PC-3 (cell line): ENCODE measurements at regions not wholly inside any gene's neighbourhood (a gene's known extent, or its start where the extent isn't known, plus 50 kb on each side); places are given as distances from the start of the nearest gene placed in this dataset.

Source experiments
- ATAC-seq: fragments of 200-7000 bp; cut with Tn5 transposase; 2 replicates; pipeline ENCODE4 v1.9.1; 2020; ENCODE audit warnings: mild to moderate bottlenecking, moderate library complexity
- BruUV-seq: library from RNA; stranded (reverse); fragments of 400-500 nt; replicated peaks from 2 replicates; lab custom pipeline; 2021; lab: Mats Ljungman, UMichigan
- CTCF ChIA-PET: fragments of 300-600 bp; sonication (Branson Sonifier 250); formaldehyde crosslinking; loops from one replicate; lab custom pipeline; 2022; ENCODE audit warnings: antibody characterized with exemption; lab: Charles Lee
- POLR2A ChIA-PET: fragments of 300-600 bp; sonication (Branson Sonifier 250); formaldehyde crosslinking; loops from one replicate; lab custom pipeline; 2022; ENCODE audit warnings: antibody characterized with exemption; ENCODE audit not compliant: unreplicated experiment; lab: Charles Lee
- DNase-seq: peaks from one replicate; pipeline ENCODE4 v3.0.0-alpha.2; 2015
- H2AFZ ChIP-seq: fragments of 300-600 bp; sonication (generic); 2 replicates; pipeline ENCODE4 v1.6.0; 2016; ENCODE audit warnings: antibody characterized with exemption, low read length
- H3F3A ChIP-seq: fragments of 300-600 bp; sonication (generic); one replicate; pipeline ENCODE4 v1.6.0; 2017; ENCODE audit warnings: antibody characterized with exemption, low read length, control low read depth, mild to moderate bottlenecking; ENCODE audit not compliant: unreplicated experiment
- H3K27ac ChIP-seq: fragments of 300-600 bp; sonication (generic); 2 replicates; pipeline ENCODE4 v1.5.1; 2016; ENCODE audit warnings: mild to moderate bottlenecking, low read length
- H3K27me3 ChIP-seq: fragments of 300-600 bp; sonication (generic); 2 replicates; pipeline ENCODE4 v1.6.1; 2016; ENCODE audit warnings: low read length, mixed read lengths
- H3K36me3 ChIP-seq: fragments of 300-600 bp; sonication (generic); 2 replicates; pipeline ENCODE4 v1.6.1; 2016; ENCODE audit warnings: low read depth, mixed run types, low read length, mixed read lengths
- H3K4me1 ChIP-seq: fragments of 300-600 bp; sonication (generic); 2 replicates; pipeline ENCODE4 v1.5.1; 2016; ENCODE audit warnings: low read length; ENCODE audit not compliant: insufficient read depth
- H3K4me2 ChIP-seq: fragments of 300-600 bp; sonication (generic); 2 replicates; pipeline ENCODE4 v1.6.0; 2016; ENCODE audit warnings: low read length
- H3K4me3 ChIP-seq: fragments of 300-600 bp; sonication (generic); 2 replicates; pipeline ENCODE4 v1.5.1; 2016; ENCODE audit warnings: mild to moderate bottlenecking, low read length, mixed read lengths
- H3K79me2 ChIP-seq: fragments of 300-600 bp; sonication (generic); 2 replicates; pipeline ENCODE4 v1.6.1; 2017; ENCODE audit warnings: low read length, mixed read lengths
- H3K9ac ChIP-seq: fragments of 300-600 bp; sonication (generic); 2 replicates; pipeline ENCODE4 v1.6.0; 2016; ENCODE audit warnings: mild to moderate bottlenecking, low read length
- H3K9me2 ChIP-seq: fragments of 300-600 bp; sonication (generic); replicated peaks from 2 replicates; pipeline ENCODE4 v1.6.1; 2016; ENCODE audit warnings: mixed run types, low read length, mixed read lengths
- H3K9me3 ChIP-seq: fragments of 300-600 bp; sonication (generic); 2 replicates; pipeline ENCODE4 v1.6.1; 2016; ENCODE audit warnings: low read length, mixed read lengths
- H4K20me1 ChIP-seq: fragments of 300-600 bp; sonication (generic); 2 replicates; pipeline ENCODE4 v1.6.1; 2016; ENCODE audit warnings: low read length, mixed read lengths
- CTCF ChIP-seq: fragments of 300-600 bp; sonication (generic); conservative IDR thresholded peaks from 2 replicates; pipeline ENCODE4 v1.5.1; 2017; ENCODE audit warnings: antibody characterized with exemption, low read depth, mild to moderate bottlenecking, low read length
- EZH2 ChIP-seq: fragments of 300-600 bp; sonication (generic); IDR thresholded peaks from one replicate; pipeline ENCODE4 v1.6.1; 2017; ENCODE audit warnings: antibody characterized with exemption, mild to moderate bottlenecking, low read length; ENCODE audit not compliant: unreplicated experiment
- EZH2phosphoT487 ChIP-seq: fragments of 300-600 bp; sonication (generic); IDR thresholded peaks from 2 replicates; pipeline ENCODE4 v1.6.1; 2018; ENCODE audit warnings: mild to moderate bottlenecking, antibody characterized with exemption, low read length, borderline replicate concordance
- intact Hi-C: fragments of 100-400 bp; cut with micrococcal nuclease; formaldehyde crosslinking; loops from 2 replicates; pipeline ENCODE4 v1.9.0; 2023

DNA sequence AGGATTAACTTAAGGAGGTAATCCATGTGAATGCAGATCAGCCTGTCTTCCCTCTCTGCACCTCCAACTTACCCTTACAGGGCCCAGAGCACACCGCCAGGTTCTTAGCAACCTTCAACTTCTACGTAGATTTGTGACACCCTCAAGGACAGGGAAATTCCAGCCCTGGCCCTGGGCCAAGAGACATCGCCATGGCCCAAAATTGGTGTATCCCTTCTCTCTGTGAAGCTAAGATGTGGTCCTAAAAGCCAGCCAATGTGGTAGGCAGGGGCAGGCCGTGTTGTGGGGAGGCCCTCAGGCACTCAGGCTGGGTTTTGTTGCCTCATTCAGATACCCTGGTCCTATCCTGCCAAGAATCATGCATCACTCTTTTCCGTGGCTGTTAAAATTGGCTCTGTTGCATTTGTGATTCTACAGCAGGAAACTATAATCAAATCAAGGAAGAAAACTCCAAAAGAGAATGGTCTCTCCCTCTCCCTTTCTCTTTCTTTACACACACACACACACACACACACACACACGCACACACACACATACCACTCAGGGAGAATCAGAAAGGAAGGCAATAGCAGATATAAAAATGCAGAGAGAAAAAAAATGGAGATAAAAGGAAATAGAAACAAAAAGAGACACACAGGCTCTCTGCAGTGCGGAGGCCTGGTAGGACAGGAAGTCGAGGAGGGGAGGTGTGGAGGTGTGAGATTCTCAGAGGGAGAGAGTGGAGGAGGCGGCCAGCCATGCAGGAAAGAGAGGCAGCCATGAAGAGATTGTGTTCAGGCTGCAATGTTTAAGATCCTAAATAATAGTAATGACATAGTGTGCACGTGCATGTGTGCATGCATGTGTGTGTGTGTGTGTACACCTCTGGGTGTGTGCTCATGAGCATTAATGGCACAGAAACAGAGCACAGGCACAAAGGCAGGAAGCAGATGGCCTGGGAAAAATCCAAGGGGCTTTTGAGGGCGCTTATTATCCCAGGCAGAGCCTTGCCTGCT, 201.8 kb upstream of the LRFN2 start:
- Histone ChIP-seq H3K27ac (no peak overlapping the region), H2AFZ (no peak overlapping the region), H3F3A (no peaks in the 10 kb centered on the region), H3K36me3 (no peaks in the 10 kb centered on the region), H3K9ac (no peak overlapping the region), H3K9me3 (no peaks in the 10 kb centered on the region), H4K20me1 (no peaks in the 10 kb centered on the region), H3K27me3 (peaks cover 18% of the 10 kb centered on the region; the same call in 1 of the 2 replicates), H3K4me3 (no peak overlapping the region), H3K4me1 (no peaks in the 10 kb centered on the region), H3K4me2 (no peak overlapping the region), H3K9me2 (no peaks in the 10 kb centered on the region), H3K79me2 (no peaks in the 10 kb centered on the region)
- intact Hi-C loops: no loop called here
- no TSS peak for BruUV-seq
- TF ChIP-seq EZH2phosphoT487: no peak
- no peak for TF ChIP-seq EZH2
- TF ChIP-seq CTCF: no peak
- POLR2A ChIA-PET: no interaction called here
- ATAC-seq (no peak), DNase-seq (no peak)
- CTCF ChIA-PET: no interaction called here

DNA sequence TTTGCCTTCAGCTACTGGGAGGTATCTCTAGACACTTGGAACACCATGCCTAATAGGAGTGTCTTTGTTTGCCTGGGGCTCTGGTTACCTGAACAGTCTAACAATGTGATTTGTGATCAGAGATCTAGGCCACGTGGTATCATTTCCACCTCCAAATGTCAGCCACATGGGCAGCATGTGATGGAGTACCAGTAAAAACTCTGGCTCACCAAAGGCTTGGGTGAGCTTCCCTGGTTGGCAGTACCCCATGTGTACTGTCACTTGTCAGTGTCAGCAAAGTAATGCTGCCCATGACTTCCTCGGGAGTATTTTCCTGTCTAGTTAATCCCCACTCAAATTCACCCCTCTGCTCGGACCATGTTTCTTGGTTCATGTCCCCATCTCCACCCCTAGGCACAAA, 195.2 kb upstream of the LRFN2 start:
- Histone ChIP-seq H3K9me3 (no peaks in the 10 kb centered on the region), H4K20me1 (no peaks in the 10 kb centered on the region), H3K36me3 (no peaks in the 10 kb centered on the region), H3K79me2 (no peaks in the 10 kb centered on the region), H2AFZ (no peak overlapping the region), H3K9me2 (no peaks in the 10 kb centered on the region), H3K4me3 (no peak overlapping the region), H3K4me2 (no peak overlapping the region), H3K27ac (no peak overlapping the region), H3K4me1 (peaks cover 22% of the 10 kb centered on the region; the same call in 1 of the 2 replicates), H3K9ac (no peak overlapping the region), H3K27me3 (peaks cover 8% of the 10 kb centered on the region; the same call in 1 of the 2 replicates), H3F3A (no peaks in the 10 kb centered on the region)
- no peak for TF ChIP-seq EZH2phosphoT487
- ATAC-seq (no peak), DNase-seq (no peak)
- intact Hi-C loops: no loop called here
- BruUV-seq: no TSS peak
- ChIA-PET POLR2A (no interaction called here), CTCF (no interaction called here)

- Histone ChIP-seq H3K4me2 (no peak overlapping the region), H4K20me1 (no peaks in the 10 kb centered on the region), H3F3A (no peaks in the 10 kb centered on the region), H3K4me3 (no peak overlapping the region), H3K9me3 (no peaks in the 10 kb centered on the region), H3K27me3 (no peaks in the 10 kb centered on the region), H3K4me1 (peaks cover 22% of the 10 kb centered on the region; the same call in 1 of the 2 replicates), H3K9me2 (no peaks in the 10 kb centered on the region), H3K36me3 (no peaks in the 10 kb centered on the region), H2AFZ (no peak overlapping the region), H3K9ac (no peak overlapping the region), H3K27ac (no peak overlapping the region), H3K79me2 (no peaks in the 10 kb centered on the region)
- DNase-seq (no peak), ATAC-seq (no peak)
- intact Hi-C loops: no loop called here
- no TSS peak for BruUV-seq
- CTCF ChIA-PET: no interaction called here
- TF ChIP-seq CTCF (no peak), EZH2 (no peak), EZH2phosphoT487 (no peak)
- POLR2A ChIA-PET: no interaction called here
Observed at GRCh38 chr6:40780637-40781036, 193.5 kb upstream of the LRFN2 start.
